ENCODE measurements at regions not wholly inside any gene's neighbourhood (a gene's known extent, or its start where the extent isn't known, plus 50 kb on each side); places are given as distances from the start of the nearest gene placed in this dataset.
"Not testable (repeated sequence)": the region's sequence is repeated elsewhere in the genome, so short reads cannot be mapped to it uniquely, and the experiment has no call there.

- no peak for DNase-seq (ENCODE audit: low read depth in 4 of 4, low spot score in 3 of 4)
Observed at GRCh38 chr13:64765636-64766035, 2464.5 kb downstream of the PCDH9 start.

- DNase-seq (ENCODE audit: low read depth in 4 of 4, low spot score in 3 of 4), result no peak
Observed at GRCh38 chr13:64758521-64759244, 2471.5 kb downstream of the PCDH9 start.

- no peak for DNase-seq (ENCODE audit: low read depth in 4 of 4, low spot score in 3 of 4)
Observed at GRCh38 chr13:64756621-64757020, 2473.5 kb downstream of the PCDH9 start.

- DNase-seq (ENCODE audit: low read depth in 4 of 4, low spot score in 3 of 4), result no peak
Observed at GRCh38 chr13:64755961-64756360, 2474.2 kb downstream of the PCDH9 start.

- DNase-seq (ENCODE audit: low read depth in 4 of 4, low spot score in 3 of 4), result no peak
Observed at GRCh38 chr13:64753233-64754000, 2476.7 kb downstream of the PCDH9 start.

- no peak for DNase-seq (ENCODE audit: low read depth in 4 of 4, low spot score in 3 of 4)
Observed at GRCh38 chr13:64749301-64749700, 2480.8 kb downstream of the PCDH9 start.

- DNase-seq (ENCODE audit: low read depth in 4 of 4, low spot score in 3 of 4), result no peak
Observed at GRCh38 chr13:64746845-64747244, 2483.3 kb downstream of the PCDH9 start.

- DNase-seq (ENCODE audit: low read depth in 4 of 4, low spot score in 3 of 4), result no peak
Observed at GRCh38 chr13:64740493-64740892, 2489.6 kb downstream of the PCDH9 start.

- DNase-seq (ENCODE audit: low read depth in 4 of 4, low spot score in 3 of 4), result no peak
Observed at GRCh38 chr13:64725492-64725891, 2504.6 kb downstream of the PCDH9 start.

- no peak for DNase-seq (ENCODE audit: low read depth in 4 of 4, low spot score in 3 of 4)
Observed at GRCh38 chr13:64723724-64724123, 2506.4 kb downstream of the PCDH9 start.

GRCh38 chr13:64718116-64718515, 2512.0 kb downstream of the PCDH9 start:
- DNase-seq (ENCODE audit: low read depth in 4 of 4, low spot score in 3 of 4), result no peak

GRCh38 chr13:64716936-64717335, 2513.2 kb downstream of the PCDH9 start:
- no peak for DNase-seq (ENCODE audit: low read depth in 4 of 4, low spot score in 3 of 4)

- DNase-seq (ENCODE audit: low read depth in 4 of 4, low spot score in 3 of 4), result no peak
Observed at GRCh38 chr13:64709079-64709478, 2521.1 kb downstream of the PCDH9 start.

- DNase-seq (ENCODE audit: low read depth in 4 of 4, low spot score in 3 of 4), result no peak
Observed at GRCh38 chr13:64704121-64704649, 2526.0 kb downstream of the PCDH9 start.

- no peak for DNase-seq (ENCODE audit: low read depth in 4 of 4, low spot score in 3 of 4)
Observed at GRCh38 chr13:64697226-64697625, 2532.9 kb downstream of the PCDH9 start.

GRCh38 chr13:64688893-64689677, 2541.1 kb downstream of the PCDH9 start:
- no peak for DNase-seq (ENCODE audit: low read depth in 4 of 4, low spot score in 3 of 4)

- DNase-seq (ENCODE audit: low read depth in 4 of 4, low spot score in 3 of 4), result not testable (repeated sequence)
Observed at GRCh38 chr13:64686536-64686935, 2543.6 kb downstream of the PCDH9 start.

- no peak for DNase-seq (ENCODE audit: low read depth in 4 of 4, low spot score in 3 of 4)
Observed at GRCh38 chr13:64684685-64685431, 2545.3 kb downstream of the PCDH9 start.

GRCh38 chr13:64684108-64684507, 2546.0 kb downstream of the PCDH9 start:
- no peak for DNase-seq (ENCODE audit: low read depth in 4 of 4, low spot score in 3 of 4)

- no peak for DNase-seq (ENCODE audit: low read depth in 4 of 4, low spot score in 3 of 4)
Observed at GRCh38 chr13:64680739-64681138, 2549.4 kb downstream of the PCDH9 start.

All from right renal pelvis (tissue), 4 donors.